NCI-H2081 treated with DMSO at 0.1 percent for 48 hours (cell line): ENCODE measurements at regions not wholly inside any gene's neighbourhood (a gene's known extent, or its start where the extent isn't known, plus 50 kb on each side); places are given as distances from the start of the nearest gene placed in this dataset.

Experiments
- DNase-seq: peaks from one replicate; lab custom pipeline; 2025; lab: John Stamatoyannopoulos, UW

DNA sequence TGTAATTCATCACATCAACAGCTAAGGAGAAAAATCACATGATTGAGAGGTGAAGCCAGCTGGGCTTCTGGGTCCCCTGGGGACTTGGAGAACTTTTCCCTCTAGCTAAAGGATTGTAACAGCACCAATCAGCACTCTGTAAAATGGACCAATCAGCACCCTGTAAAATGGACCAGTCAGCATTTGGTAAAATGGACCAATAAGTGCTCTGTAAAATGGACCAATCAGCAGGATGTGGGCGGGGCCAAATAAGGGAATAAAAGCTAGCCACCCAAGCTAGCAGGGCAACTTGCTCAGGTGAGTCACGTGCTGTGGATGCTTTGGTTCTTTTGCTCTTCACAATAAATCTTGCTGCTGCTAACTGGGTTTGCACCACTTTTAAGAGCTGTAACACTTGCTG, 1248.3 kb downstream of the PCDH18 start:
- DNase-seq = no peak

DNA sequence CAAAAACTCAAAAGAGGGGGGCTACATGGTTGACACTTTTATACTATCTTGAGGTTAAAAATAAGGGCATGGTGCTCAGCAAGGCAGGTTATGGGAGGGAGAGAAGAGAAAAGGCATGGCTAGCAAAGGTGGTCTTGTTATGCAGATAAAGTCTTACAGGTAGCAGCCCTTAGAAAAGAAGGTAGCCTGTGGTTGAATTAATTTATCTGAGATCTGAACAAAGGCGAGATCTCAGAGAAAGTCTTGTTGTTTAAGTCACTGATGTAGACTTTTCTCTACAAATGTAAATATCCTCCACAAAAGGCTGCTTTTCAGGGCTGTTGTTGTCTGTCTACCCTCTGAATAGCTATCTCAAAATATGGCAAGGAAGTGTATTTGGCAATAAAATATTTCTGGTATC, 1250.4 kb downstream of the PCDH18 start:
- no peak for DNase-seq

DNA sequence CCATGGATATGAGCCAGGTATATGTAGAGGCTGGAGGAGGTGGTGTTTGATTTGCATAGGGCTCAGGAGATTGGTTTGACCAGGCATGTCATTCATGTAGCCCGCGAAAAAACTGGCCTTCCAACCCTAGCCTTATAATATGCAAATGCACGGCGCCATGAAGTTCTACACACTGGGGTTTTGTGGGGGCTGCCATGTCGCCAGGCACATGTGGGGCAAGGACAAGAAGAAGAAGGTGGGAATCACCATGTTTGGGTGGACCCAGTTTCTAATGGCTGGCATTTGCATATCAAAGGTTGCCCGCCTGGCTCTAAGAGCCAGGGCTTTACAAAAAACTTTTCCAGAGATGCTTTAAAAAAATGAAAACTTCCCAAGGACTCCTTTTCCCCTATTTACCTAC, 1251.0 kb downstream of the PCDH18 start:
- no peak for DNase-seq

DNA sequence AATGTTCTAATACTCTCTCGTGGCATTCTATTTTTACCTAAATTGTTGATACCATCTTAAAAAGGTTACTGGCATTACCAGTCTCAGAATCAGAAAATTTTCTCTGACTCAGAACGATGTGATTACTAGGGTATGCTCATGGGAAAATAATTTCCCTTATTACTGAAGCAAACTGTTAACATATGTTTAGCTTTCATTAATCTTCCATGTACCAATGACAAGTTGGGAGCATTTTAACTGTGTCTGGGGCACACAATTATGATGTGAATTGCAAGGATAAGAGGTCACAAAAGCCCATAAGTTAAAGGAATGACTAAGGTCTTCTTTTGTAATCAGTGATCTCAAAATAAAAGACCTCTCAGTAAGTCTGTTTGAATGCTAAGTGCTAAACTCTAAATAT, 1254.6 kb downstream of the PCDH18 start:
- no peak for DNase-seq

DNA sequence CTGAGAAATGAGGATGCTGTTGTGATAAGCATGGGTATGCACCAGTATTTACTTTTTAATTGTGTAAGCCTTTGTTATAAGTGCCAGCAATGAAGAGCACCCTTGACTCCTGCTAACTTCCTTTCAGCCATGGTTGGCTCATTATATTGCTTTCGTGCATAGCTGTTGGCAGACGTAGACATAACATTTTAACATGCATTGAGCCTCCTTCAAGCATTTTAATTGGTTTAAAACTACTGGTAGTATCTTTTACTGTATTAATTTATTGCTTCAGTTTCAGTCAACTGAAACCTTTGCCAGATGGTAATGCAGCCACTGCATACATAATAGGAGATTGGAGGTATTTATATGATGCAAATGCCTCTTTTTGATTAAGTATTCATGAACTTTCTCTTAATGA, 1285.4 kb downstream of the PCDH18 start:
- no peak for DNase-seq

DNA sequence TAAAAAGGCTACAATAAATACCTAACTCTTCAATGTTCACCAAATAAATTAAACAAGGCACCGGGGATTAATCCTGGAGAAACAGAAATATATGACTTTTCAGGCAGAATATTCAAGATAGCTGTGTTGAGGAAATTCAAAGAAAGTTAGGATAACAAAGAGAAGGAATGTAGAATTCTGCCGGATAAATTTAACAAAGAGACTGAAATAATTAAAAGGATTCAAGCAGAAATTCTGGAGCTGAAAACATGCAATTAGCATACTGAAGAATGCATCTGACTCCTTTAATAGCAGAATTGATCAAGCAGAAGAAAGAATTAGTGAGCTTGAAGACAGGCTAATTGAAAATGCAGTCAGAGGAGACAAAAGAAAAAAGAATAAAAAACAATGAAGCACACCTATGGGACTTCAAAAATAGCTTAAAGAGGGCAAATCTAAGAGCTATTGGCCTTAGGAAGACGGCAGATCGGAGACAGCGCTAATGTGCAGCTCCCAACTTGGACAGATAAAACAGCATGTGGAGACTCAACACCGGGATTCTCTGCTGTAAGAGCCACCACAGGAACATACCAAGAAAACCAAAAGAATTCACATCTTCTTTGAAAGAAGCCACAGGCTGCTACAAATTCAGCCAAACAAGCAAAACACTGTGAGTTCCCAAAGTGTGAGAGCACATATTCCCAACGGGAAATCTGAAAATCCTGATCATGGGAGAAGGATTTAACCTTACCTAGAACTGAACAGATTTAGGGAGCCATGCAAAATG, 1290.9 kb downstream of the PCDH18 start:
- no peak for DNase-seq

DNA sequence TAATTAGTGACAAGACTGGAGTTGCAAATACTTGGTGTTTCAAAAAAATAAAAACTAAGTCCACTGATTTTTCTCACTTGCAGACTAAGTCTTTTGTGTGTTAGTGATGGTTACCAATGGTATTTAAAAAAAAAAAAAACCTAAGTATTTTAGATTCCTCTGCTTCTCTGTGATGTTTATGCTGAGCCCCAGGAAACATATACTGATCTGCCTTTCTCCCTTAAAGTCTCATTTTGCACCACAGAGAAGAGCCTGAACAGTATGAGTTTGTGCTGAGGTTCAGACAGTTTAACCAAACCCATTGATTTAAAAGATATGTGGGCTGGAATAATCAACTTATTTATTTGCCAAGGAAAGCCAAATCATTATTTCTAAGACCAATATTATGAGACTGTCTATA, 1305.0 kb downstream of the PCDH18 start:
- DNase-seq = no peak

DNA sequence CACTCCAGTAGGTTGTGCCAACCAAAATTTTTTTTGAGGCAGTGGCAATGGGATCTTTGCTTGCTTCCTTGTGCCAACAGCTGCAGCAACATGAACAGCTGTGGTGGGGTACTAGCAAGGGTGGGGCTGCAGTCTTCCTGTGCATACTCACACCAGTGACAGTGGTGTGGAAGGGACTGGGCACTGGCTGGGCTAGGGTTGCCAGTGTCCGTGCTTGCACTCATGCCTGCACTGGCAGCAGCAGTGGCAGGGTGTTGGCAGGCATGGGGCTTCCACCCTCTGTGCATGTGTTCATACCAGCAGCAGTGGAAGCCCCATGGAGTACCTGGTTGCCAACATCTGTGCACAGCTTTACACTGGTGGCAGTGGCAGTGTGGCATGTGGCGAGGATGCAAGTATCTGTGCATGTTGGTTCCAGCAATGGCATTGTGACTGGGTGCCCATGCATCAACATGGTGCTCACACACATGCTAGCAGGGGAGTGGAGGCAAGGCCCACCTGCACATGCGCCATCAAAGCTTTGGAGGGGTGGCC, 1312.6 kb downstream of the PCDH18 start:
- DNase-seq = no peak

DNA sequence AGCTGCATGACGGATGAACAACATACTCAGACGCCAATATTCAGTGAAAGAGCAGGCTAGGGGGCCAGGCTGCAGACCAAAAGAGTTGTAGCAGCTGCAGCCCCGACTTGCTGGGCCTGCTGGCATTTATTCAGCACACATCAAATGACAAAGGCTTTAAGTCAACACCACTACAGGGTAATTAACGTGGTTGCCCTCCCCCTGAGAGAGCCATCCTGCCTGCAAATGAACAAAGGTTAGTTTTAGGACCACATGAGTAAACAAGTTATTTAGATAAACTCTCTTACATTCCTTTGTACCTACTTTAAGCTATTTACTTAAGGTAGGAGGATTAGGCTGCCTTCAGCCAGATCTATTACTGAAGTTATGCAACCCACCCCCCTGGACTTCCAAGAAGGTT, 1329.1 kb downstream of the PCDH18 start:
- no peak for DNase-seq

DNA sequence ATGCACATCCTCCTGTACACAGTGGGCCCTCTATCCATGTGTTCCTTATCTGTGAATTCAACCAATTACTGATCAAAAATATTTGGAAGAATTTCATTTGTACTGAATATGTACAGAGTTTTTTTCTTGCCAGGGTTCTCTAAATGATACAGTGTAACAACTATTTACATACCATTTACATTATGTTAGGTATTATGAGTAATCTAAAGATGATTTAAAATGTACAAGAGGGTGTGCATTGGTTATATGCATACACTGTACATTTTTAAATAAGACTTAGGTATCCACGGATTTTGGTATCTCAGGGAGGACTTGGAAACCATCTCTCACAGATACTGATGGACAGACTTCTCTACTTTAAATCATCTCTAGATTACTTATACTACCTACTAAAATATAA, 1333.9 kb downstream of the PCDH18 start:
- DNase-seq = no peak

DNA sequence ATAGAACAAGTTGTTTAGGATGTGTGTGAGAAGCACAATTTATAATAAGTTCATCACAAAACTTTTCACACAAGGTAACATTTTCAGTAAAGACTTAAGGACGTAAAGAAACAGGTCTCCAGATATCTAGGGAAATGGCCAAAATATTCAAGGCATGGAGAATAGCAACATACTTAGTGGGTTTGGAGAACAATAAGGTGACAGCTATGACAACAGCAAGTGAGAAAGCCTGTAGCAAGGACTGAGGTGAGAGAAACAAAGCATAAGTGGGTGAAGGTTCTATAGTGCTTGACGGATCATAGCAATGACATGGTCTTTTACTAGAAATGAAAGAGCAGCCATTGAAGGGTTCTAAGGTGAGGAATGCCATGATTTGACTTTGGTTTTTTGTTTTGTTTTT, 1337.3 kb downstream of the PCDH18 start:
- no peak for DNase-seq

DNA sequence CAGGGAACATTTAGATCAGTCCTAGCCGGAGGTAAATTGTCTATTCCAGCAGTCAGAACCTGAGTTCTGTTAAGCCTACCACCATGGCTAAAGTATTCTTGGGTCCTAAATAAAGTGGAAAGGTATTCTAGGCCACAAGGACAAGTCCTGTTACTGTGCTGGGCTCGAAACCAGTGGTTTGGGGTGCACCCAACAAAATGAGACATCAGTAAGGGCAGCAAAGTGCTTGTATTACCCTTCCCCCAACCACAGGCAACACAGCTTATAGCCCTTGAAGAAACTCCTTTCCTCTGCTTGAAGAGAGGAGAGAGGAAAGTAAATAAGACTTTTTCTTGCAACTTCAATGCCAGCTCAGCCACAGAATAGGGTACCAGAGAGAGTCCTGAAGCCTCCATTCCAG, 1345.6 kb downstream of the PCDH18 start:
- DNase-seq = no peak

DNA sequence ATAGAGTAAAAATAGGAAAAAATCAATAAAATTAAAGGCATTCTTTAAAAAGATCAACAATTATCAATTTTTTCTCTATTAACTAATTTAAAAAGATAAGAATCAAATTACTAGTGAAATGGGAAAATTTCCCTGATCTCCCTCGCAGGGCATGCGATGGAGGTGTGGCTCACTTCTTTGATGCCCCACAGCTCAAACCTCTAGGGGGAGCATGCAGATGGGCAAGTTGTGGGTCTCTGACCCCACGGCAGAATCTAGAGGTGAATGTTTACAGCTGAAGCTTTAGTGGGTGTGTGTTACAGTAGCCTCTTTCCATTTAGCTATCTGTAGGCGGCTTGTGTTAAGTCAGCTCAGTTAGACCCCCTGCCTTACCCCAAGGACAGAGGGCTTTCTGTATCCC, 1348.8 kb downstream of the PCDH18 start:
- DNase-seq = no peak

DNA sequence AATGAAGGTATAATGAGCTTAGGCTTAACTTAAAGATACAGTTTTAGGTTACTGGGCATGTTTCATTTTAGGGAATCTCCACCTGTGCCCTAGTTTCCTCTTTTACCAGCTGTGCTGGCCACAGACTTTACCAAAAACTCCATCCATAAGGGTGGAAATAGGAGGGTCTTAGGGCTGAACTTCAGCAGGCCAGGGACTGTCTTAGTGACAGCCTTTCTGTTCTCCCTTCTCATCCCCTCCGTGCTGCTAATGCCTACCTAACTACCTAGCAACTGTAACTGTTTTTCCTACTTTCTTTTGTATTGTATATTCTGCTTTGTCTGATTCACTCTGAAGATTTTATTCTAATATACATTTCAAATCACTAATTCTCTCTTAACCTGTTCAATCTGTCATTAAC, 1375.3 kb downstream of the PCDH18 start:
- no peak for DNase-seq

DNA sequence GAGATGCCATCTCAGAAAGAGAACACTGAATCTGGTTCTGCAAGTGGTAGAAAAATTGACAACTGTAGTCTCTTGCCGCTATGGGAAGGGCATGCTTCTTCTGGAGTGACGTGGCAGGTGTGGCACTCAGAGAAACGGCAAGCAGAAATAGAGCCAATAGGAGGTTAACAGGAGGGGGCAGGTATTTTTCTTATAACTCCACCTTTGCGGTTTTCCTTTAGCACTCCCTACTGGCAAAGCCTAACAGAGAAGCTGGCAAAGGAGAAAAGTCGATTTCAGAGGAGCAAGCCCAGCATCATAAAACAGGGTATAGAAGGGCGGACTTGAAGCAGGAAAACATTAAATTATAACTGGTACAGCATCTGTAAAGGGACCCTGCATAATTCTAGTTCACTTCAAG, 1382.2 kb downstream of the PCDH18 start:
- DNase-seq = no peak

DNA sequence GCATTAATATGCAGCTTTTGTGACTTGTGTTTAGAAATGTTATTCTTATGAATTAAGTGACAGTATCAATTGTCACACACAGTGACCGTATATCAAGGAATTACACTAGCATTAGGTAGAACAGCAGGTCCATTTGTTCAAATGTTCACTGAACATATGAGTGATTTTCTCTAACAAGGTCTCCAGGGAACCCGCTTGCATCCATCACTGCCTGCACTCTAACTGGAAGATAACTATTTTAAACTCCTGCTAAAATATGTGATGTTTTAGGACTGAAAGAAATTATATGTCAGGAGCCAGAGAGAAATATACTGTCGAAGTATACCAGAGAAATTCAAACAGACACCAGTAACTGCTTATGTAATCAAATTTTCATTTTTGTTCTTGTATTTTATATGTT, 1395.7 kb downstream of the PCDH18 start:
- DNase-seq = no peak

DNA sequence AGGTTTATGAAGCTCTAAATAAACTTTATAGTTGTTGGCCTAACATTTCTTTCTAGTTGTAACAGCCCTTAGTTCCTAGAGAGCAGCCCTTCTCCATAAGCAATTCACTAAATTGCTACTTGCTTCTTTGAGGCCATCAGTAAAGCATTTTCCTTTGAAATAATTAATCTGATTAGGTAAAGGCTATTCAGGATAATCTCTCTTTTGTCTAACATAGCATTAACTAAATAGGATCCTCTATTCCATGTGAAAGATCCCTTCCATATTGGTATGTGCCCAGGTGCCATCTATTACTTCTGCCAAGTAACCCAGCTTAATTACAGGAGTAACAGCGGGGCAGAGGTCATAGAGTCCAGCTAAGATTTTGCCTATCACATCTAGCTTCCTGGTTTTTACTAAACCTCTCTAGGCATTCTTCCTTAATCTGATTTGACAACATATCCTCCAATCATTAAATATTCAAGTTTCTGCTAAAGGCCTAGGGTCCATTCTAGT, 1408.0 kb downstream of the PCDH18 start:
- no peak for DNase-seq

DNA sequence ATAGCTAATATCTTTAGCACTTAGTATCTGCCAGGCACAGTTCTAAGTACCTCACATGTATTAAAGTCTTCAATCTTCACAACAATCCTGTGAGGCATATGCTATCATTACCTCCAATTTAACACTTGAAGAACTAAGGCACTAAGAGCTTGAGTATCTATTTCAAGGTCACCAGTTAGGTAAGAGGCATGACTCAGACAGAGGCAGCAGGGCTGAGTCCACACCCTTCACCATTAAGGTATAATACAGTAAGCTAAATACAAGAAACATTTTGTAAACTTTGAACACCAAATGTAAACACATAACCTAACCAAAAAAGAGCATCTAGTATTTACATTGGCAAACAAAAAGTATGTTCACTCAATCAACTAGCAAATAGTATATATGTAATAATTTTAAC, 1410.9 kb downstream of the PCDH18 start:
- no peak for DNase-seq

DNA sequence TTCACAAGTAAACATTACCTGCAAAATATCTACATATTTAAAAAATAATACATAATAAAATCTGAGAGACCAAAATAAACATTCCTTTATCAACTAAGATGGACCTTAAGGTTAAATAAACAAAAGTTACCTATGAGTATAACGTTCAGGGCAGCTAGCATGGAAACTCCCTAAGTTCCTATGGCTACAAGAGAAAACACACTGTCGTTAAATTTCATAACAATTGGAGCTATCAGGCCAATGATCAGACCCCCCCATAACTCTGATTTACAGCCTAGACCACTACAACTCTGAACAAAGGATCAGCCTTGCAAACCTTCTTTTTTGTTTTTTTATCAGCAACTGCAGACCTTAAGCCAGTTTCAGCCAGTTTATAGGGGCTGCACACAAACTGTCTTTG, 1418.4 kb downstream of the PCDH18 start:
- no peak for DNase-seq

DNA sequence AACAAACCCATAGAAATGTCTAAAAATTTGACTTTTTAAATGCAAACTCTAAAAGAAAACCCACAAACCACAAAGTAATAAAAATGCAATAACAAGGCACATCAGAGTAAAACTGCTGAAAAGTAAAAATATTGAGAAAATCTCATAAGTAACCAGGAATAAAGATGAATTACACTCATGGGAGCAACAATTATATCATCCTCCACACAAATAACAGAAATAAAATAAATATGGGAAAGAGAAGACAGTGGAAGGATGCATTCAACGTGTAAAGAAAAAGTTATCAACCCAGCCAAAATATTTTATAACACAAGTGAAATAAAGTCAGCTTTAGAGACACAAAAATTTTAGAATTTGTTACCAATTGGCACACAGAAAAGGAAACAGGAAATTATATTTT, 1420.2 kb downstream of the PCDH18 start:
- no peak for DNase-seq

DNA sequence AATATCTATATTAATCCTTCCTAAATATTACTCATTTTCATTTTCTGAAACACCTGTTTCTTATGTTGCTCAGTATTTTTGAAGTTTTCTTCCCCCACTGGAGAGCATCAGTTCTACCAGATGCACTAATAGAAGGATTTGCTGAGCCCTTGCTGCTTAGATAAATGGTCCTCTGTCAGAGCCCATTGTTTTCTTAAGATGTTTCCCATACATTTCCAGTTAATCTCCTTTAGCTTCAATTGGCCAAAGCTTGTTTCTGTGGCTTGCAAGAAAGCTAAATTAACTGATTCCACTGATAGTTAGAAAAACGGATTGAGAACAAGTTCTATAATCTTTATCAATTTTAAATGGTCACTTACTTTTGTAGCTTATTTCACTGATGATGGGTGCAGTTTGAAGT, 1425.5 kb downstream of the PCDH18 start:
- DNase-seq = no peak

DNA sequence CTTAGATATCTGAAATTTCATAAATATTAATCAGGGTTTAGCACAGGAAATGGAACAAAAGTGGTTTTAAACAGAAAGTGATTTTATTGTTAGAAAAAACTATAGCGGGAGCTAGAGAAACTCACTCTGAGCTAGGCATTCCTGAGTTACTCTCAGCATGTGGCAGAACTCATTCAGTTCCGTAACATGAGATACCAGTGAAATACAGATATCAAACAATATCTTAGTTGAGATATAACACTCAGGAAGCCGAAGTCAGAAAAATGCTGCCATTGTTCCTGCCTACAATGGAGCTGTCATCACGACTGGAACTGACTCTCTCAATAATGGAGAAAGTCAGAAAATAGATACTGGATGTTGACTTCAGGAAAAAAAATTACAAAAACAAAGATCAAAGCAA, 1428.7 kb downstream of the PCDH18 start:
- DNase-seq = no peak

DNA sequence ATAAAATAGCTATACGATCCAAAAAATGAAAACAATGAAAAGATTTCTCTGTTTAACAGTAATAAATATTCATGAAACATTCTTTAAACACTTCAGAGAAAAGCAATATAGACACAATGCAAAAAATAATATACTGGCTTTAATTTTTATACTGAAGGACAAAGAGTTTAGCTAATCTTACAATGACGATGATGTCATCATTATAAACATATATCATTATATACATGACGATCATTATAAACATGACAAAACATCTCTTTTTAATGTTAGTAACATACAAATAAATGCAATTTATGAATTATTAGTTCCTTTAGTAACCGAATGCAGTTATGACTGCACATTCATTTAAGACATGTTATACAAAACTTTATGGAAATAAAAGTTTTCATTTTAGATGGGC, 1434.6 kb downstream of the PCDH18 start:
- no peak for DNase-seq

DNA sequence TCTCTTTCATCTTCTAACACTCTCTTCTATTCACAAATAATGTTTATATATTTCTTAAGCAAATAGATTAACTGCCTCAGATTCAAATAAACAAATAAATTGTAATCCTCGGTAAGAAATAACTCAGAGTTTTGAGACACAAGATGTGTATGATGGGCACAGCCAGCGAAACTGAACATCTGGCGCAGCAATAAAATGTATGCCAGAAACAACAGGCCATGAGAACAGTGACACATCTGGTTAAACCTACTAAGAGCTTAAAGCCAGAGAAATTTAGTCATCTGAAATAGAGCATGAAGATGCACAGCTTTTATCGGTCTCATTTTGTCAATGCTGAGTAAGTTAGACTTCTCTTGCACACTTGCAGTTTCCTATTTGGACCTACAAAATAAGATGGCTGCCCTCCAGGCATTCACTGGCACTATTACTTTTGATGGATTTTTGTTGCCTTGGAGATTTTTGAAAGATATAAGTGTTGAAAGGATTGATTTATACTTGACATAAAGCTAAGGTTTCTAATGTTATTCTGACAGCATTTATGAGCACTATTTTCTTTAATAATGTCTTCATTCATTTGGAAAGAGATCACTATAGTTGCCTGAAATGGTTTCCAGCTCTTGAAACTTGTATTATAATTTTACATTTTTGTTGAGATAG, 1444.0 kb downstream of the PCDH18 start:
- no peak for DNase-seq
